ENCODE measurements at regions not wholly inside any gene's neighbourhood (a gene's known extent, or its start where the extent isn't known, plus 50 kb on each side); places are given as distances from the start of the nearest gene placed in this dataset.

DNA sequence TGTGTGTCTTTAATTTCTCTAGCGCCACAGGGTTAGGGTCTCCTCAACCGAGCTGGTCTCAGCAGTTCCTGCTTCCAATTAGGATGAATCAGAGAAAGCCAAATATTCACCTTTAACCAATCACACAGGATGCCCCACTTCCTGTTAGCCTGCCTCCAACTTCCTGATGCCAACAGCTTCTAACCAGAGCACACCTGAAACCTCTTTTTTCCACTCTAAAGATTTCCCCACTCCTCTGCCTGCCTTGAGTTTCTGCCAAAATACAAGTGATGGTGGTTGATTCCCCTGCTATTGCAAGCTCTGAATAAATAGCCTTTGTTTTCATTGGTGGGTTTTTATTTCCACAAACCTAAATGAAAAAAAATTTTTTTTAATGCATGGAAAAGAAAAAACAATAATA is 144.7 kb upstream of the UST start:
- Histone ChIP-seq H3K9ac (ENCODE audit: low read depth, low read length) (no peak overlapping the region), H3K36me3 (ENCODE audit: insufficient read depth, low read length) (no peaks in the 10 kb centered on the region), H3K9me3 (ENCODE audit: insufficient read depth, low read length, severe bottlenecking) (peaks cover 13% of the 10 kb centered on the region), H2AFZ (ENCODE audit: low read depth, low read length) (no peak overlapping the region), H3K4me2 (ENCODE audit: insufficient read depth, low read length) (no peak overlapping the region), H3K4me1 (ENCODE audit: insufficient read depth, low read length) (peaks cover 22% of the 10 kb centered on the region), H4K20me1 (ENCODE audit: insufficient read depth, low read length) (no peaks in the 10 kb centered on the region), H3K4me3 (ENCODE audit: low read depth in 1 of 2, low read length in 2 of 2) (no peak overlapping the region), H3K27ac (ENCODE audit: low read length) (no peak overlapping the region), H3K79me2 (ENCODE audit: insufficient read depth, low read length) (no peaks in the 10 kb centered on the region), H3K27me3 (ENCODE audit: insufficient read depth, low read length, poor library complexity) (no peaks in the 10 kb centered on the region)
- no peak for TF ChIP-seq EZH2 (IDR thresholded peaks at IDR 0.05; ENCODE audit: borderline replicate concordance, low read depth, low read length, severe bottlenecking)
- TF ChIP-seq, protein P1, sequence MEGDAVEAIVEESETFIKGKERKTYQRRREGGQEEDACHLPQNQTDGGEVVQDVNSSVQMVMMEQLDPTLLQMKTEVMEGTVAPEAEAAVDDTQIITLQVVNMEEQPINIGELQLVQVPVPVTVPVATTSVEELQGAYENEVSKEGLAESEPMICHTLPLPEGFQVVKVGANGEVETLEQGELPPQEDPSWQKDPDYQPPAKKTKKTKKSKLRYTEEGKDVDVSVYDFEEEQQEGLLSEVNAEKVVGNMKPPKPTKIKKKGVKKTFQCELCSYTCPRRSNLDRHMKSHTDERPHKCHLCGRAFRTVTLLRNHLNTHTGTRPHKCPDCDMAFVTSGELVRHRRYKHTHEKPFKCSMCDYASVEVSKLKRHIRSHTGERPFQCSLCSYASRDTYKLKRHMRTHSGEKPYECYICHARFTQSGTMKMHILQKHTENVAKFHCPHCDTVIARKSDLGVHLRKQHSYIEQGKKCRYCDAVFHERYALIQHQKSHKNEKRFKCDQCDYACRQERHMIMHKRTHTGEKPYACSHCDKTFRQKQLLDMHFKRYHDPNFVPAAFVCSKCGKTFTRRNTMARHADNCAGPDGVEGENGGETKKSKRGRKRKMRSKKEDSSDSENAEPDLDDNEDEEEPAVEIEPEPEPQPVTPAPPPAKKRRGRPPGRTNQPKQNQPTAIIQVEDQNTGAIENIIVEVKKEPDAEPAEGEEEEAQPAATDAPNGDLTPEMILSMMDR (IDR thresholded peaks at IDR 0.05; ENCODE audit: borderline replicate concordance, extremely low read depth, low read length, poor library complexity, severe bottlenecking): no peak
- peak; percentile 37; the same call in 1 of the 3 replicates for ATAC-seq (ENCODE audit: insufficient read depth, low read depth)
- DNase-seq: no peak

GRCh38 chr6:148608199-148608951 is 138.5 kb upstream of the UST start:
- Histone ChIP-seq H3K27ac (ENCODE audit: low read length) (no peak overlapping the region), H3K4me1 (ENCODE audit: insufficient read depth, low read length) (no peaks in the 10 kb centered on the region), H3K4me3 (ENCODE audit: low read depth in 1 of 2, low read length in 2 of 2) (no peak overlapping the region), H3K4me2 (ENCODE audit: insufficient read depth, low read length) (no peak overlapping the region), H3K9me3 (ENCODE audit: insufficient read depth, low read length, severe bottlenecking) (peaks cover 3% of the 10 kb centered on the region), H3K27me3 (ENCODE audit: insufficient read depth, low read length, poor library complexity) (no peaks in the 10 kb centered on the region), H3K36me3 (ENCODE audit: insufficient read depth, low read length) (no peaks in the 10 kb centered on the region), H4K20me1 (ENCODE audit: insufficient read depth, low read length) (no peaks in the 10 kb centered on the region), H2AFZ (ENCODE audit: low read depth, low read length) (no peak overlapping the region), H3K9ac (ENCODE audit: low read depth, low read length) (no peak overlapping the region), H3K79me2 (ENCODE audit: insufficient read depth, low read length) (no peaks in the 10 kb centered on the region)
- DNase-seq: no peak
- TF ChIP-seq, protein P1 (IDR thresholded peaks at IDR 0.05; ENCODE audit: borderline replicate concordance, extremely low read depth, low read length, poor library complexity, severe bottlenecking): peak; percentile 50
- no peak for TF ChIP-seq EZH2 (IDR thresholded peaks at IDR 0.05; ENCODE audit: borderline replicate concordance, low read depth, low read length, severe bottlenecking)
- ATAC-seq (ENCODE audit: insufficient read depth, low read depth): no peak

DNA sequence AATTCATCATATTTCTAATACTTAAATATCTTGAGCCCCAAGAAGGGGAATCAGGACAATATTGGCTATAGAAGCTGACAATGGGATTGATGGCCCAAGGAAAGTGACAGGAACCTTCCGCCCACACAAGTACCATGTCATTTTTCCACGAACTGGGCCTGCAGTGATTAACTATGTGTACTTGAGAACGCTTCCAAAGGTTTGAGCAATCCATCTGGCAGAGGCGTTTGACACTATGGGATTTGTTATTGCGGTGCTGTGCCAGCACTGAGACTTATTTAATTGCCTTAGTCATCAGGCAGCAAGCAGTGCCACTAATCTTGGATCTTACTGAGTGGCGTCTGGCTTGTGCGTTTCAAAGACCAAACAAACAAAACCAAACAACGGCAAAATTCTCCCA is 135.6 kb upstream of the UST start:
- Histone ChIP-seq H3K36me3 (ENCODE audit: insufficient read depth, low read length) (no peaks in the 10 kb centered on the region), H3K9me3 (ENCODE audit: insufficient read depth, low read length, severe bottlenecking) (peaks cover 3% of the 10 kb centered on the region), H3K79me2 (ENCODE audit: insufficient read depth, low read length) (no peaks in the 10 kb centered on the region), H2AFZ (ENCODE audit: low read depth, low read length) (no peak overlapping the region), H3K4me3 (ENCODE audit: low read depth in 1 of 2, low read length in 2 of 2) (no peak overlapping the region), H3K27ac (ENCODE audit: low read length) (no peak overlapping the region), H4K20me1 (ENCODE audit: insufficient read depth, low read length) (no peaks in the 10 kb centered on the region), H3K4me2 (ENCODE audit: insufficient read depth, low read length) (no peak overlapping the region), H3K27me3 (ENCODE audit: insufficient read depth, low read length, poor library complexity) (no peaks in the 10 kb centered on the region), H3K9ac (ENCODE audit: low read depth, low read length) (no peak overlapping the region), H3K4me1 (ENCODE audit: insufficient read depth, low read length) (no peaks in the 10 kb centered on the region)
- ATAC-seq (ENCODE audit: insufficient read depth, low read depth) (no peak), DNase-seq (no peak)
- no peak for TF ChIP-seq EZH2 (IDR thresholded peaks at IDR 0.05; ENCODE audit: borderline replicate concordance, low read depth, low read length, severe bottlenecking)
- TF ChIP-seq, protein P1 (IDR thresholded peaks at IDR 0.05; ENCODE audit: borderline replicate concordance, extremely low read depth, low read length, poor library complexity, severe bottlenecking): no peak
